ENCODE measurements at regions not wholly inside any gene's neighbourhood (a gene's known extent, or its start where the extent isn't known, plus 50 kb on each side); places are given as distances from the start of the nearest gene placed in this dataset.

DNA sequence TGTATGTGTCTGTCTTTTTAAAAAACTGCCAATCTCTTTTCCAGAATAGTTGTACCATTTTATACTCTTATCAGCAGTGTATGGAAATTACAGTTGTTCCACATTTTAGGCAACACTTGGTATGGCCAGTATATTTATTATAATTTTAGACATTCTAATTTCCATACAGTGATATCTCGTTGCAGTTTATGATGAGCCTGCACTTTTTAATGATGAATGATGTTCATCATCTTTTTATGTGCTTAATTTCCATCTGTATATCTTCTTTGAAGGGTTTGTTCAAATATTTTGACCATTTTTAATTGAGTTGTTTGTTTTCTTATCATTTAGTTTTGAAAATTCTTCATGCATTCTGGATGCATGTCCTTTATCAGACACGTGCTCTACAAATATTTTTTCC is 57.0 kb upstream of the UBE2E2 start:
- ATAC-seq (ENCODE audit: poor library complexity) (no peak), DNase-seq (no peak)
- Histone ChIP-seq H3K36me3 (ENCODE audit: insufficient read depth, low read length) (no peaks in the 10 kb centered on the region), H3K27ac (ENCODE audit: low read depth in 1 of 2, low read length in 2 of 2) (no peak overlapping the region), H3K9me3 (ENCODE audit: control insufficient read depth in 1 of 2, insufficient read depth in 1 of 2, low read length in 2 of 2) (peaks cover 0 to 3% of the 10 kb centered on the region in 2 experiments), H3K27me3 (ENCODE audit: control insufficient read depth in 1 of 2, insufficient read depth in 2 of 2, low read length in 2 of 2) (no peaks in the 10 kb centered on the region), H3K4me3 (ENCODE audit: low read length) (no peak overlapping the region), H3K4me1 (ENCODE audit: insufficient read depth, low read length) (no peaks in the 10 kb centered on the region)
- ChIA-PET CTCF (no interaction called here), POLR2A (no interaction called here)
- peaks cover 2% of the 10 kb centered on the region for H3K9me3 Mint-ChIP-seq
- H3K27me3 Mint-ChIP-seq, result no peaks in the 10 kb centered on the region
- intact Hi-C loops (cut with DNase I, micrococcal nuclease), result no loop called here
- TF ChIP-seq, protein P1, sequence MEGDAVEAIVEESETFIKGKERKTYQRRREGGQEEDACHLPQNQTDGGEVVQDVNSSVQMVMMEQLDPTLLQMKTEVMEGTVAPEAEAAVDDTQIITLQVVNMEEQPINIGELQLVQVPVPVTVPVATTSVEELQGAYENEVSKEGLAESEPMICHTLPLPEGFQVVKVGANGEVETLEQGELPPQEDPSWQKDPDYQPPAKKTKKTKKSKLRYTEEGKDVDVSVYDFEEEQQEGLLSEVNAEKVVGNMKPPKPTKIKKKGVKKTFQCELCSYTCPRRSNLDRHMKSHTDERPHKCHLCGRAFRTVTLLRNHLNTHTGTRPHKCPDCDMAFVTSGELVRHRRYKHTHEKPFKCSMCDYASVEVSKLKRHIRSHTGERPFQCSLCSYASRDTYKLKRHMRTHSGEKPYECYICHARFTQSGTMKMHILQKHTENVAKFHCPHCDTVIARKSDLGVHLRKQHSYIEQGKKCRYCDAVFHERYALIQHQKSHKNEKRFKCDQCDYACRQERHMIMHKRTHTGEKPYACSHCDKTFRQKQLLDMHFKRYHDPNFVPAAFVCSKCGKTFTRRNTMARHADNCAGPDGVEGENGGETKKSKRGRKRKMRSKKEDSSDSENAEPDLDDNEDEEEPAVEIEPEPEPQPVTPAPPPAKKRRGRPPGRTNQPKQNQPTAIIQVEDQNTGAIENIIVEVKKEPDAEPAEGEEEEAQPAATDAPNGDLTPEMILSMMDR (IDR thresholded peaks at IDR 0.05), result no peak
- no peak overlapping the region for H3K27ac Mint-ChIP-seq
- no peaks in the 10 kb centered on the region for H3K36me3 Mint-ChIP-seq (ENCODE audit: low read depth)
- H3K4me3 Mint-ChIP-seq, result no peak overlapping the region
- H3K4me1 Mint-ChIP-seq (ENCODE audit: low read depth), result no peaks in the 10 kb centered on the region

DNA sequence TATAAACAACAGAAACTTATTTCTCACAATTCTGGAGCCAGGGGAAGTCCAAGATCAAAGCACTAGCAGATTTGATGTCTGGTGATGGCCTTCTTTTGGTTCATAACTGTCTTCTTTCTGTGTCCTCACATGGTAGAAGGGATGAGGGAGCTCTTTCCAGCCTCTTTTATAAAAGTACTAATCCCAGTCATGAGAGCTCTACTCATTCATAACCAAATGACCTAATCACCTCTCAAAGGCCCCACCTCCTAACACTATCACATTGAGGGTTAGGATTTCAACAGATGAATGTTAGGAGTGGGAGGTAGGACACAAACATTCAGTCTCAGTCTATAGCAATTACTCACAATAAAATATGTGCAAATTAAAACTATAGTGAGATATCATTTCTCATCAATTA is 50.1 kb upstream of the UBE2E2 start:
- Mint-ChIP-seq H3K36me3 (ENCODE audit: low read depth) (no peaks in the 10 kb centered on the region), H3K27ac (no peak overlapping the region), H3K4me1 (ENCODE audit: low read depth) (no peaks in the 10 kb centered on the region), H3K4me3 (no peak overlapping the region), H3K9me3 (peaks cover 2% of the 10 kb centered on the region), H3K27me3 (no peaks in the 10 kb centered on the region)
- H3K36me3 ChIP-seq (ENCODE audit: insufficient read depth, low read length), result no peaks in the 10 kb centered on the region
- H3K4me3 ChIP-seq (ENCODE audit: low read length), result no peak overlapping the region
- H3K27me3 ChIP-seq (ENCODE audit: control insufficient read depth in 1 of 2, insufficient read depth in 2 of 2, low read length in 2 of 2), result no peaks in the 10 kb centered on the region
- ChIA-PET CTCF (no interaction called here), POLR2A (no interaction called here)
- intact Hi-C loops (cut with DNase I, micrococcal nuclease), result no loop called here
- ATAC-seq (ENCODE audit: poor library complexity), result no peak
- H3K4me1 ChIP-seq (ENCODE audit: insufficient read depth, low read length), result no peaks in the 10 kb centered on the region
- TF ChIP-seq, protein P1 (IDR thresholded peaks at IDR 0.05), result no peak
- H3K27ac ChIP-seq (ENCODE audit: low read depth in 1 of 2, low read length in 2 of 2), result no peak overlapping the region
- no peak for DNase-seq
- H3K9me3 ChIP-seq (ENCODE audit: control insufficient read depth in 1 of 2, insufficient read depth in 1 of 2, low read length in 2 of 2), result no peaks in the 10 kb centered on the region

Data from CD4-positive, alpha-beta T cell (primary cell).